GM19238 (cell line): ENCODE measurements at regions not wholly inside any gene's neighbourhood (a gene's known extent, or its start where the extent isn't known, plus 50 kb on each side); places are given as distances from the start of the nearest gene placed in this dataset.

Experiments used
- DNase-seq: peaks from one replicate; pipeline ENCODE4 v3.0.0; 2011; ENCODE audit warnings: low spot score; ENCODE audit not compliant: insufficient read length

DNA sequence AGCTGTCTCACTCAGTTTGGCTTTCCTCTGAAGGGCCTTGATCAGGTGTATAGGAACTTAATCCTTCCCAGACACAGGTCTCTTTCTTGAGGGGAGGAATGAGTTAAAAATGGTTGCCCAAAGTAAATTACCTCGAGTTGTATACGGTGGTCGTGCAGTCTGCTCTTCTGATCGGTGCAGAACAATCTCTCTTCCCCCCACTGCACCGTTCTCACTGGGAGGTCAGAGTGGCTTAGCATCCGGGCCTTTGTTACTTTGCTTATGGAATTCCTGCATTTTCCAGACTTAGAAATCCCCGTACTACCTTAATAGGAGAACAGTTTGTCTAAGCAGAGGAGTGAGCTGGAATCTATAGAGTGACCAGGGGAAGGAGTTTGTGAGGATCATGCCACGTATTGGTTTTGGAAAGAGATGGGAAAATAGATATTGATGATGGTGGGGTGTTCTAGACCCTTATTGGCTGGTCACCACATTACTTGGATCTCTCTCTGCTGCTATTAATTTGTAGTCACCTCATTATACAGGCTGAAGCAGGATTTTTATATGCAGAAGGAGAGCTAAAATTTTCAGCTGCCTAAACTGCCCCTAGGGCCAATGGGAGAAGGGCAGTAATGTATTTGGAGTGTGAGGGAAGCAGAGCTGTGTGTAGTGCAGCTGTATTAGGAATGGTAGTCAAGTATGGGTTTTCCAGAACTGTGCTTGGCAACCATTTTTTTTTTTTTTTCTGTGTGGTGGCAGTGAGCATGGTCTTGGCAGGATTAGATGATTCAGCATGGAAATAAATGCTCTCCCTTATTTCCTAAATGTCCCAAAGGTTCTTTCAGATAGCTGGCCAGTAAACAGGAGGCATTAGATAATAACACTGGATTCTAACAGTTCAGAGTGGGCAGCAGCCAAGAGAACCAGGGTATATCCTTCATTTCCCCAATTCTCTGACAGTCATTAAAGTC lies 81.5 kb downstream of the NDUFS5 start:
- DNase-seq = no peak

DNA sequence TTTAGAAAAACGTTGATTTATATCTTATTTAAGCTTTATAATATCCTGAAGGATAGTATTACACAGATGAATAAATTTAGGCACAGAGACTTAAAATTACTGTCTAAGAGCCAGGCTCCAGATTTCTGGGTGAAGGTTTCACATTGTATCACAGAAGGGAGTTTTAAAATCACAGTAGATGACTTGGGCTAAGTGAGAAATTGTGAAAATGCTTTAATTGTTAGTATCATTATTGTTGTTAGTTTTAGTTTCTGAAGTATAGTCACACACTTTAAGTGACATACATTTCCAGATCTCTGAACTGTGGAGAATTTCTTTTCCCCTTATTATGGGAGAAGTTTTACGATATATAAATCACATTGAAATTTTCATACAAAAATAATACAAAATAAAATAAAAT lies 83.5 kb downstream of the NDUFS5 start:
- DNase-seq = no peak

DNA sequence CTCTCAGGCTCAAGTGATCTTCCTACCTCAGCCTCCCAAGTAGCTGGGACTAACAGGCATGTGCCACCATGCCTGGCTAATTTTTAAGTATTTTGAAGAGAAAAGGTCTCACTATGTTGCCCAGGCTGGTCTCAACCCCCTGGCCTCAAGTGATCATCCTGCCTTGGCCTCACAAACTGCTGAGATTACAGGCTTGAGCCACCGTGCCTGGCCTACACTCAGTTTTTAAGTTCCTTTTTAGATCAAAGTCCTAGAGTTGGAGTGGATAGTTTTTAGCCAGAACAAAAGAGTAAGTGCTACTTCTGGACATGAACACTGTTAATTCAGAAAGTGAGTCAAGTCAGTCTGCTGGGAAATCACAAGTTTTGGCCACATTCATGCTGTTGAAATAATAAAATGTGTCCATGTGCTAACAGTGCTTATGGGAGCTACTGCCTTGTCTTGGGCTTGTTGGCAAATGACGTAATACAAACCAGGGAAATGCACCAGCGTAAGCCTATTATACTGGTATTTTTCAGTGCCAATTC lies 84.2 kb downstream of the NDUFS5 start:
- no peak for DNase-seq

DNA sequence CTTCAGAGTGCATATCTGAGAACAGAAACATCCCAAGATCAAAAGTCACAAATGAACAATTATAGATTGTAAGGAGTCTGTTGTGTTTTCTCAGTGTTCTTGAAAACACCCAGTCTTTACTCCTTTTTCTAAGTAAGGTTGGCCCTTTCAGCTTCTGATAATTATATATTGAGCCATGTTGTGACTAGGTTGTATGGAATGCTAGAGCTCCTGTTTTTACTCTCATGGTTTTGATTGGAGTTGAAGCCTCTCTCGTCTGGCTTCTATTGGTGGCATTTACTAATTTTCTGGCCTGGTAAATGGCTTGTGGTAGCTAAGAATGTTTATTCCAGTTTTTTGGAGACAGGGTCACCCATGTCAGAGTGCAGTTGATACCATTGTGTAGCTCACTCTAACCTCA lies 84.7 kb downstream of the NDUFS5 start:
- no peak for DNase-seq

DNA sequence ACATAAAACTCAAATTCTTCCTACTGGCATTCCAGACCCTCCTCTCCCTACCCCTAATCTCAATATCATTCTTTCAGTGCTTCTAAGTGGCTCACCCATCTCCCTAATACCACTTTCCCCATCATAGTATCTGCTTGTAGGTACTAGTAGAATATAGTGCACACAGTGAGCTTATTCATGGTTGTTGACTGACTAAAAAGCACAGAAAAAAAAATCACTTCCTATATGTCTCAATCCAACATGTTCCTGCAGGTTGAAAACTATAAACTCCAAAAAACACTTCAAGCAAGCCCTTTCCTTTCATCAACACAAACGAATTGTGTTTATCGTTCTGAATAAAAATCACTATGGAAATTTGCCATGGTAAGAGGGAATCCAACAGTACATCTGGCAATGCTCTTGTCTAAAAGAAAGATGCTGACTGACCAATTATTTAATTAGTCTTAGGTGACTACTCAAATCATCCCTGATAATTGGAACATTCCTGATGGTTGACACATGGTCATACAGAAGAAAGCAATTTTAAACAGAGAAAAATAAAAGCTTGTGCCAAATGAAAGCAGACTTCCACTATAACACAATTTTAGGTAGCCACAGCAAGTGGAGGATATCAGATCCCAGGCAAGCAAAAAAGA lies 87.1 kb downstream of the NDUFS5 start:
- no peak for DNase-seq

DNA sequence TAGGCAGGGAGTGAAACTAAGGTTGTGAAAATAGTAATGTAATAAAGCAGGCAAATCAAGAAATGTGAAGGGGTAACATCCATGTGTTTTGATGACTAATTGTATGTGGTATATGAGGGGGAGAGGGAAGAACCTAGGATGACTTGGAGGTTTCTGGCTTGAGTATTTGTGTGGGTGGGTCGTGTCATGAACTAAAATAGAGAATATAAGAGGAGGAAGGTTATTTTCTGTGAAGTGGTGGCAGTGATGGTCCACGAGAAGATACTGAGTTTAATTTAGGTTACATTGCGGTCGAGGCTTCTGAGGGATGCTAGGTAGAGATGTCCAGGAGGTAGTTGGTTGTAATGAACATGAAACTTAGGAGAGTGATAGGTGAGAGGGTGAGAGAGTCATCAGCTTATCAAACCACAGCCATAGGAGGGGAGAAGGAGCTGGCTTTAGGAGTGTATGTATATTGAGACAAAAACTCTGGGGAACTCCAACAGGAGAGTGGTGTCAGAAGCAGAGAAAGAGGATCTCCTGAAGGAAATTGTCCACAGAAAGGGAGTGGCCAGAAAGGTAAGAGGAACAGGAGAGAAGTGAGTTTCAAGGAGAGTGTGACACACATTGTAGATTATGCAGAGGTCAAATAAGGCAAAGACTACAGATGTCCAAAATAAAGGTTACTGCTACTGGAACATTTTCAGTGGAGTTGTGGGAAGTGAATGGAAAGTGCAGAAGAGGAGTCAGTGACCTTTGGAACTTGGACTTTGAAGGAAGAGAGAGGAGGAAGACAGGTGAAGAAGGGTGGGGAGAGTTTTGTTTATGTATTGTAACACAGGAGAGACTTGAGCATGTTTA lies 89.0 kb upstream of the MACF1 start:
- DNase-seq = no peak

DNA sequence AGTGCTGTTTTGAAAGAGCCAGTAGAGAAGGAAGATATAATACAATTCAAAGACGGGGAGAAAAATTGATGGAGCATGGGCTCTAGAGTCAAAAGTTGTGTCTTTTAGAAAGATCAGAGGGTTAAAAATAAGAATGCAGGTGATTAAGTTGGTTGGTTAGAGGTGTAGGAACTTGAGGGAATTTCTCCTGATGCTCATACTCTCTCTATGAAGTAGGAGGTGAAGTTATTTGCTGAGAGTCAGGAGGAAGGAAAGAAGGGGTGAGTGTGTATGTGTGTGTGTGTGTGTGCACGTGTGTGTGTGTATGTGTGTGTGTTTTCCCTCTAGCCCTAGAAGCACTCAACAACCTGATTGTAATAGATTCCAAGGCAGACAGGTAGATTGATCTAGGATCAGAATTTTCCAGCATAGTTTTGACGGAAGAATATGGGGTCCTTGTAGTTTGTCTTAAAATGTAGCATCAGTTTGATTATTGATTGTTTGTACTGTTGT lies 88.3 kb upstream of the MACF1 start:
- no peak for DNase-seq

DNA sequence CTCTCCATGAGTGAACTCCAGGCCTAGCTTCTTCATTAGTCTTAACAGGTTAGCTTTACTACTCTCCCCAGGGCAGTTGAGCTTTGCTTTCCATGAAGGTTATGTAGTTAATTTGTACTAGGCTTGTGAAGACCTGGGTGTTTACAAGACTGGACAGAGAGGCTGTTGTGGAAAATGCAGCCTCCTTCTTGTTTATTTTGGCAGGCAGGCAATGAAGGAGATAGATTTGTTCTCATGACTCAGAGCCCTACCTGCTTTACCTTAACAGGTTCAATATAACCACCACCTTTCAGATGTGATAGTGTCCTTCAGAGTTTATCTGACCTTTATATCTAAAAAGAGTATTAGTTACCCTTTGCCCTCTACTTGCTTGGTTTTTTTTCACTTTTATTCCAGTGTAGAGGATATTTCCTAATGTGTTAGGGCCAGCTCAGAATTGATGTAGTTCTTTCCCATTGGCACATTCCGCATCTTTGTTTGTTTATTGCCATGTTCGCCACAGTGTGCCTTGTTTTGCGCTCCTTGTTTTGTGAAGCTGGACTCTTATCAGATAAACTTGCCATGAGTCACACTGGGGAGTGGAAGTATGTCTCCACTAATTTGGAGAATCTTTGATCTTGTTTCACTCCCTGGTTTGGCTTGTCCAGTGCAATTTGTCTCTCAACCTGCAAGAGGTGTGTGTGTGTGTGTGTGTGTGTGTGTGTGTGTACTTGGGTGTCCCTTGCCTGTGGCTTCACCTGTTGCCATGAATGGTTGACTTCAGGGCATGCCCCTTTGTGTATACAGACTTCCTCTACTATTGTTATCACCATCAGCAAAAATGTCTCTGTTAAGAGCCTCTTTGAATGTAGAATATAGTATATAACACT lies 87.4 kb upstream of the MACF1 start:
- DNase-seq = no peak

DNA sequence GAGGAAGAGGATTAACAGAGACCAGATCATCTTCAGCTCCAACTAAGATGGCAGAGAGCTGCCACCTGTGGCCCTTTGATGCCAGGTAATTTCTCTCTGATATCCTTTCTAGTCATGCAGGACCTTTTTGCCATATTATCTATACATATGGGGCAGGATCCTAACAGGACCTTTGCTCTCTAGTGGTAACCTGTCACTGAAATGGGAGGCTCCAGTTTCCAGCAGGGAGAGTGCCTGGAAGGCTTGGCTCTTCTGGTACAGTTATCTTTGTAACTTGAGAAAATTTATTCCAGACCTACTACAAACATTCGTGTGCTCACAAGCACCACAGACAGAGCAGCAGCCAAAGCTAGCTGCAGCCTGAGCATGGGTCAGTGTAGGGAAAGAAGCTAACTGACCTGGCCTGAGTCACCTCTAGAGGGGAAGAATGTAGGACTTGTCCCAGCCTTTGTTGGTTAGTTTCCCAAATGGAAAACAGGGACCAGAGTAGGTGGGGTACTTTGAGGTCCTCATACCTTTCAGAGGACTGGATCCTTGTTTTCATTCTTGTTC lies 86.5 kb upstream of the MACF1 start:
- no peak for DNase-seq

DNA sequence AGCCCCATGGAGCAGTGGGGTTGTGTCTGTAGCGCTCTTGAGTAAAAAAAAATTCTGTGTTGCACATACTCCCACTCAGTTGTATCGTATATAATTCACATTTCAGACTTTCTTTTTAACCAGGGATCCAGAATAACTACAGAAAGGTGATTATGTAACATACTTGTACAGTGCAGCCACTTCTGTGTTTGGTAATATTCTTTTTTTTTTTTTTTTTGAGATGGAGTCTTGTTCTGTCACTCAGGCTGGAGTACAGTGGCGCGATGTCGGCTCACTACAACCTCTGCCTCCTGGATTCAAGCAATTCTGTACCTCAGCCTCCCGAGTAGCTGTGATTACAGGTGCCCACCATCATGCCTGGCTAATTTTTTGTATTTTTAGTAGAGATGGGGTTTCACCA lies 82.4 kb upstream of the MACF1 start:
- no peak for DNase-seq

DNA sequence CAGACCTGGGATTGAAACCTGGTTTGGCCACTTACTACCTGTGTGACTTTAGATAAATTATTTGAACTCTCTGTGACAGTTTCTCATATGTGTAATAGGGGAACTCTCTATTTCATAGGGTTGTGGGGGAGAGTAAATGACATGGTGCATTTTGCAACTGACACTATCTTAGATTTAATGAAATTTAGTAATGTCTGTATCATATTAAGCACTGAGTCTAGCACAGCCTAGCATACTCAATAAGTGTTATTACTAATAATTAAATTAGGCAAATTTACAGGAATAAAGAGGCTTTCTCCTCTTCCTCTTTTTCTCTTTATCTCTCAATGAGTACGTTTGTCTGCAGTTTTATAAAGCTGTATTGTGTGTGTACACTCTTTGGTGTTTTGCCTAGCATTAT lies 80.2 kb upstream of the MACF1 start:
- no peak for DNase-seq

DNA sequence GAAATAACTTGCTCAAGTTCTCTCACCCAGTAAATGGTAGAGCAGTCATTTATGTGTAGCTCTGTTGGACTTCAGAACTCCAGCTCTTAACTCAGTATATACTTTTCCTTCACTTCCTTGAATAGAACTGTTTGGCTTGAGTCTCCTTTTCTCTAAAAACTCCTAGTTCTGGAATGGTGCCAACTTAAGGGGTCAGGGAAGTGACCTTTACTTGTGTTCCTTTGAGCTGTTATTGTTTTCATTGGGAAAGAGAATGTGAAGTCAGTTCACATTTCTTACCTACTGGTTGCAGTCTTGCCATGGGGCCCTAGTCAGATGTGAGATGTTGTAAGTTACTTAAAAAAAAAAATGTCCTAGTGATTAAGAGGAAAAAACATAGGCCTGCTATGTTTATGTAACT lies 77.0 kb upstream of the MACF1 start:
- DNase-seq = no peak

DNA sequence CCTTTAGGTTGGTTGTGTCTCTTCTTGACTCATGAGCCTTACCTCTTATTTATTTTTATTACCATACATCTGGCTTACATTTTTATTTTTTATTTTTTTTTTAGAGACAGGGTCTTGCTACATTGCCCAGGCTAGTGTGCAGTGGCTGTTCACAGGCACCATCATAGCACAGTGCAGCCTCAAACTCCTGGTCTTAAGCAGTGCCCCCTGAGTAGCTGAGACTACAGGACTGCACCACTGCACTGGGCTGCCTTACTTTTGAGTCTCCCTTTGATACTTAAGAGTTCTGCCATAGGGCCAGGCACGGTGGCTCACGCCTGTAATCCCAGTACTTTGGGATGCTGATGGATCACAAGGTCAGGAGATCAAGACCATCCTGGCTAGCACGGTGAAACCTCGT lies 76.4 kb upstream of the MACF1 start:
- no peak for DNase-seq

DNA sequence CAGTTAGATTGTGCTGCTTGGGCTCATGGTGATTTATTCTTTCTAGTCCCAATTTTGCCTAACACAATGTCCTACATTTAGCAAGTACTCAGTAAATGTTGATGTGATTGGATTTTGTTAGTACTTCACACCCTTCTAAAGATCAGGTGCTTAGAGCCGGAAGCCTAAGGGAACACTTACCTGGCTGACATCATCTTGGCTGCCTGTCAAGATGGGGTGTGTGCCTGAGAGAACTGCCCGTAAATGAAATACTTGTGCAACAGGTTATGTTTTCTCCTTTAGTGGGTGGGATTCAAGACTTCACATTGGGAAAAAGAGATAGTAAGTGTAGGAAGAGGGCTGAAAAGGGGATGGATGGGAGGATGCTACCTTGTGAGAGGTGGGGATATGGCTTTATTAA lies 75.5 kb upstream of the MACF1 start:
- no peak for DNase-seq

DNA sequence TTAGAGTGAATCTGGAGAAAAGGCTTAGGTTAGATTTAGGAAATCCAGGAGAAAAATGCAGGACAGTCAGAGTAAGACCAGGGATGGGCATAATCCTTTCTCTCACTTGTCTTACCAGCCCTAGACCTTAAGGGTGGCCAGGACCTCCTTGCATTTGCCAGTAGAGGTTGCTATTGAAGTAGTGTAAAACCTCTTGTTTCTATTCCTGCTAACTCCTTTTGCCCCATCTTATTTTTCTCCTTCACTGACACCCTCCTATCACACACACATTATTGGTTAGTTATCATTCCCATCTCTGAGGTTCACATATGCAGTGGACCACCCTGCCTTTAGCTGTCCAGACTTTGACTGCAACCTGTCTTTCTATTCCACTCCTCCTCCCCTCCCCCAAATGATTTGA lies 75.0 kb upstream of the MACF1 start:
- DNase-seq = no peak

DNA sequence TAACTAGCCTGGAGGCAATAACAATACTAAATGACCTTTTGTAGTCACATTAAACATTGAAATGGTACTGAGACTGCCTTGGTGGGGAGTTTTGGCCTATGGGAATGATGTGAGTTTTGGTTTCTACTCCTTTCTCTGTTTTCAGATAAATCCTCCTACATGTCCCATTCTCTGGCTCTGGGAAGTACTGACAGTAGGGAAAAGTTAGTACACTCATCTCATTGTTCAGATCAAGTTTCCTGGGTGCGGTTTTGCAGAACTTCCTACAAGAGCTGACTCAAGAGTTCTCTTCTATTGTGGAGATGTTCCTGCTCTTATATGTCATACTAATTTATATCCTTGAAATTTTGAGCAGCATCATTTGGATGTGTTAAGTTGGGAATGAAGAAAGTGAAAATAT lies 74.2 kb upstream of the MACF1 start:
- no peak for DNase-seq

DNA sequence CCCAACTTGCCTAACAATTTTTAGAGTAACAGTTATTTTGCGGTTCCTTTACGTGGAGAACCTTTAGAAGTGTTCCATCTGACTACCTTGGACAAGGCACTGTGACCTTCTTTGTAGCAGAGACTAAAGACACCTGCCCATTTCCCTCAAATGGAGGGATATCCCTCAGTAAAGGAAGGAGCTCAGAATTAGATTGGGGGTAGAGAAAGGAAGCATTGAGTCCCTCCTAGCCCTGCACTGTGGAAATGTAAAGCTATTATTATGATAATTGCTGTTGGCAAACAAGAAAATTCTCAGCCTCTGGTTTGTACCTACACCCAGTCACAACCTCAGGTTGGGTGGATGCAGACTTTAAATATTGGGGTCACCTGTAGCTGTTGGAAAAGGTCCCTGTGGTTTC lies 72.6 kb upstream of the MACF1 start:
- no peak for DNase-seq

DNA sequence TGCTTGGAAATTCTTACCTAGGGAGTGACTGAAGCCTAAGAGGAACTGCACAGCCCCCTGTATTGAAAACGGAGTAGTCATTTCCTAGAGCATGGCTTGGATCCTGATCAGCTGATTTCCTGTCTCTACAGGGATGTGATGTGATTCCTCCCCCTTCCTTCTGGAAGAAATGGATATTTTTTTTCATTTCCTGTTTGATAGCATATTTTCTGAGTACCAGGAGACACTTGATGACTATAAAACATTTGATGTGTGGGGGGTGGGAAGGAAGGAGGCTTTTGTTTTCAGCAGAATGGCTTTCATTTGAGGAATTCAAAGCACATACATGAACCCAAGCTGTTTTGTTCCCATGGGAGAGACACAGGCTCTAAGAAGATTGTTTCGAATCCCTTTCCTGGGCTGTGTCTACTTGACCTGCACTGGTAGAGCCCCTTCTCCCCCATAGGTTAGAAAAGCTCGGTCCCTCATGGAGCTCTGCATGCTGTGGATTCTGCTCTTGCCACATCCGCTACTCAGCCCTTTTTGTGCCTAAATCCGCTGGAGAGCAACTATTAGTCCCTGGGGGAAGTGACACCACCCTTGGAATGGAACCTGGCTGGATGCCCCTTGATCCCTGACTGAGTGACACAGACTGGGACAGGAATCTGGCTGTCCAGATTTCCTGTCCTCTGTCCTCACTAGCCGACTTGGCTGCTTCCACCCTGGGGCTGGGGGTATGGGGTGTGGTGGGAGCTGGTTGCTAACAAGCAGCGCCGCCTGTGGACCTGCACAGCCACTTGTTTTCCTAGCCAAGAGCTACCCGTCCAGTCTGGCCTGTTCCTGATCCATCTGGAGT lies 71.8 kb upstream of the MACF1 start:
- no peak for DNase-seq

DNA sequence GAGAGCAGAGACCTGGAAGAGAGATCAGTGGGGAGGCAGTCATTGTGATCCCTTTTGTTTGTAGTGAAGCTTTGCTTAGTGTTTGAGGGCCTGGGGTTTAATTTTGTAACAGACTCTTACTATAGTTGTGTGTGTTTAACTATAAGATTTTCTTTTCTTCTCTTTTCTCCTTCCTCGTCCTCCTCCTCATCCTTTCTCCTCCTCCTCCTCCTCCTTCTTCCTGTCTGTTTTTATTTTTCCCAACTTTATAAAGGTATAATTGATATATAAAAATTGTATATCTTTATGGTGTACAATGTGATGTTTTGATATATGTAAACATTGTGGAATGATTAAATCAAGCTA lies 71.2 kb upstream of the MACF1 start:
- DNase-seq = no peak
